ENCODE measurements at regions not wholly inside any gene's neighbourhood (a gene's known extent, or its start where the extent isn't known, plus 50 kb on each side); places are given as distances from the start of the nearest gene placed in this dataset.

GRCh38 chr5:74326571-74327338 lies 313.8 kb downstream of the ENC1 start:
- H3K27me3 ChIP-seq = no peaks in the 10 kb centered on the region
- 59 to 72% (median 61%) methylated on average over 6 of the region's 6 CpGs for WGBS, 3 donors
- intact Hi-C loops (cut with DNase I) = no loop called here
- no peak for DNase-seq
- H3K4me1 ChIP-seq (ENCODE audit: insufficient read depth) = no peaks in the 10 kb centered on the region
- TF ChIP-seq EP300 (IDR thresholded peaks at IDR 0.05) (no peak), POLR2A (IDR thresholded peaks at IDR 0.05) (no peak)
- TF ChIP-seq, protein P1, sequence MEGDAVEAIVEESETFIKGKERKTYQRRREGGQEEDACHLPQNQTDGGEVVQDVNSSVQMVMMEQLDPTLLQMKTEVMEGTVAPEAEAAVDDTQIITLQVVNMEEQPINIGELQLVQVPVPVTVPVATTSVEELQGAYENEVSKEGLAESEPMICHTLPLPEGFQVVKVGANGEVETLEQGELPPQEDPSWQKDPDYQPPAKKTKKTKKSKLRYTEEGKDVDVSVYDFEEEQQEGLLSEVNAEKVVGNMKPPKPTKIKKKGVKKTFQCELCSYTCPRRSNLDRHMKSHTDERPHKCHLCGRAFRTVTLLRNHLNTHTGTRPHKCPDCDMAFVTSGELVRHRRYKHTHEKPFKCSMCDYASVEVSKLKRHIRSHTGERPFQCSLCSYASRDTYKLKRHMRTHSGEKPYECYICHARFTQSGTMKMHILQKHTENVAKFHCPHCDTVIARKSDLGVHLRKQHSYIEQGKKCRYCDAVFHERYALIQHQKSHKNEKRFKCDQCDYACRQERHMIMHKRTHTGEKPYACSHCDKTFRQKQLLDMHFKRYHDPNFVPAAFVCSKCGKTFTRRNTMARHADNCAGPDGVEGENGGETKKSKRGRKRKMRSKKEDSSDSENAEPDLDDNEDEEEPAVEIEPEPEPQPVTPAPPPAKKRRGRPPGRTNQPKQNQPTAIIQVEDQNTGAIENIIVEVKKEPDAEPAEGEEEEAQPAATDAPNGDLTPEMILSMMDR (IDR thresholded peaks at IDR 0.05) = no peak
- no peak overlapping the region for H3K27ac ChIP-seq
- no peaks in the 10 kb centered on the region for H3K9me3 ChIP-seq
- no peak overlapping the region for H3K4me3 ChIP-seq
- no peaks in the 10 kb centered on the region for H3K36me3 ChIP-seq

GRCh38 chr5:74325866-74326265 lies 314.7 kb downstream of the ENC1 start:
- Histone ChIP-seq H3K4me3 (no peak overlapping the region), H3K4me1 (ENCODE audit: insufficient read depth) (no peaks in the 10 kb centered on the region), H3K36me3 (no peaks in the 10 kb centered on the region), H3K9me3 (no peaks in the 10 kb centered on the region), H3K27ac (no peak overlapping the region), H3K27me3 (no peaks in the 10 kb centered on the region)
- intact Hi-C loops (cut with DNase I) = no loop called here
- 86 to 95% (median 94%) methylated on average over 2 of the region's 2 CpGs for WGBS, 3 donors
- TF ChIP-seq EP300 (IDR thresholded peaks at IDR 0.05) = no peak
- TF ChIP-seq, protein P1 (IDR thresholded peaks at IDR 0.05) = no peak
- TF ChIP-seq POLR2A (IDR thresholded peaks at IDR 0.05) = no peak
- DNase-seq = no peak

DNA sequence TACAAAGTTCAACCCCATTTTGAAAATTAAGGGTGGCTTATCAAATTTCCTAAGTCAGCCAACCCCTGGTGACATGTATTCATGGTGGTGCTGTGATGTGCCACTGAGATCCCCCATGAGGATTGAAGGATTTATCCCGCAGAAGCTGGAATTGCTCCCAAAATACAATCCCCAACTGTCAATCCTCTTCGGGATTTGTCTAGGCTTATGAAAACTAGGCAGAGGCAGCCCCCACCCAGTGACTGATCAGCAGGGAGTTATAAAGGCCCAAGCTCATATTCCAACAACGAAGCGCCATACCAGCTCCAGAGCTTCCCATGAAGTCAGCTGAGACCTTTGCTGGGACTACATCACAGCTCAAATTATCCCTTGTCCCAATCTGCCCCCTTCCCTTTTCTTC lies 316.0 kb downstream of the ENC1 start:
- Histone ChIP-seq H3K27ac (no peak overlapping the region), H3K4me1 (ENCODE audit: insufficient read depth) (no peaks in the 10 kb centered on the region), H3K27me3 (no peaks in the 10 kb centered on the region), H3K9me3 (no peaks in the 10 kb centered on the region), H3K36me3 (no peaks in the 10 kb centered on the region), H3K4me3 (no peak overlapping the region)
- DNase-seq = no peak
- 93 to 95% (median 94%) methylated on average over 4 of the region's 4 CpGs for WGBS, 3 donors
- intact Hi-C loops (cut with DNase I) = no loop called here
- TF ChIP-seq POLR2A (IDR thresholded peaks at IDR 0.05) (no peak), EP300 (IDR thresholded peaks at IDR 0.05) (no peak)
- TF ChIP-seq, protein P1 (IDR thresholded peaks at IDR 0.05) = no peak

GRCh38 chr5:74322944-74323343 lies 317.6 kb downstream of the ENC1 start:
- DNase-seq = no peak

More at GRCh38 chr5:74322944-74323343, 317.6 kb downstream of the ENC1 start:
- no peak overlapping the region for H3K4me3 ChIP-seq
- intact Hi-C loops (cut with DNase I) = no loop called here
- no peaks in the 10 kb centered on the region for H3K36me3 ChIP-seq
- TF ChIP-seq EP300 (IDR thresholded peaks at IDR 0.05) (no peak), POLR2A (IDR thresholded peaks at IDR 0.05) (no peak)
- TF ChIP-seq, protein P1 (IDR thresholded peaks at IDR 0.05) = no peak
- no peaks in the 10 kb centered on the region for H3K27me3 ChIP-seq
- no peaks in the 10 kb centered on the region for H3K4me1 ChIP-seq (ENCODE audit: insufficient read depth)
- H3K9me3 ChIP-seq = no peaks in the 10 kb centered on the region
- no peak overlapping the region for H3K27ac ChIP-seq
- 65 to 81% (median 79%) methylated on average over 3 of the region's 3 CpGs for WGBS, 3 donors

Data from ovary (tissue), 7 donors.